Osteoblast (primary cell): ENCODE measurements at regions not wholly inside any gene's neighbourhood (a gene's known extent, or its start where the extent isn't known, plus 50 kb on each side); places are given as distances from the start of the nearest gene placed in this dataset.
A peak's percentile ranks its signal among the peaks of the same experiment; 100 is the strongest.
"Not testable (repeated sequence)": the region's sequence is repeated elsewhere in the genome, so short reads cannot be mapped to it uniquely, and the experiment has no call there.

ENCODE experiments used
- DNase-seq: peaks from one replicate; pipeline ENCODE4 v3.0.0; 2011; ENCODE audit warnings: low spot score, mixed read lengths; ENCODE audit not compliant: insufficient read length; ENCODE audit errors: missing footprints
- H2AFZ ChIP-seq: 2 replicates; pipeline ENCODE4 v1.6.0; 2011; ENCODE audit warnings: mild to moderate bottlenecking, low read length
- H3K27ac ChIP-seq: 2 replicates; pipeline ENCODE4 v1.5.1; 2011; ENCODE audit warnings: mild to moderate bottlenecking, low read depth, low read length, moderate library complexity
- H3K27me3 ChIP-seq: 2 replicates; pipeline ENCODE4 v1.6.0; 2012; ENCODE audit warnings: mild to moderate bottlenecking, control low read depth, inconsistent platforms, low read length, moderate library complexity; ENCODE audit not compliant: insufficient read depth
- H3K36me3 ChIP-seq: 2 replicates; pipeline ENCODE4 v1.5.1; 2011; ENCODE audit warnings: mild to moderate bottlenecking, low read length, control low read depth, moderate library complexity; ENCODE audit not compliant: insufficient read depth
- H3K4me1 ChIP-seq: 2 replicates; pipeline ENCODE4 v1.5.1; 2011; ENCODE audit warnings: mild to moderate bottlenecking, low read length, control low read depth, moderate library complexity; ENCODE audit not compliant: insufficient read depth
- H3K4me2 ChIP-seq: 2 replicates; pipeline ENCODE4 v1.6.0; 2011; ENCODE audit warnings: mild to moderate bottlenecking, low read length; ENCODE audit not compliant: insufficient read depth
- H3K4me3 ChIP-seq: fragments of 200-600 bp; sonication (generic); 3 replicates; pipeline ENCODE4 v1.5.1; 2012; ENCODE audit warnings: mild to moderate bottlenecking, low read length, inconsistent platforms; ENCODE audit not compliant: insufficient read depth
- H3K79me2 ChIP-seq: 2 replicates; pipeline ENCODE4 v1.6.0; 2012; ENCODE audit warnings: mild to moderate bottlenecking, low read length, control low read depth, inconsistent platforms; ENCODE audit not compliant: insufficient read depth
- H3K9me3 ChIP-seq: 2 replicates; pipeline ENCODE4 v1.5.1; 2011; ENCODE audit warnings: low read depth, low read length, control low read depth
- H4K20me1 ChIP-seq: 2 replicates; pipeline ENCODE4 v1.6.0; 2012; ENCODE audit warnings: mild to moderate bottlenecking, low read length, control low read depth; ENCODE audit not compliant: insufficient read depth

DNA sequence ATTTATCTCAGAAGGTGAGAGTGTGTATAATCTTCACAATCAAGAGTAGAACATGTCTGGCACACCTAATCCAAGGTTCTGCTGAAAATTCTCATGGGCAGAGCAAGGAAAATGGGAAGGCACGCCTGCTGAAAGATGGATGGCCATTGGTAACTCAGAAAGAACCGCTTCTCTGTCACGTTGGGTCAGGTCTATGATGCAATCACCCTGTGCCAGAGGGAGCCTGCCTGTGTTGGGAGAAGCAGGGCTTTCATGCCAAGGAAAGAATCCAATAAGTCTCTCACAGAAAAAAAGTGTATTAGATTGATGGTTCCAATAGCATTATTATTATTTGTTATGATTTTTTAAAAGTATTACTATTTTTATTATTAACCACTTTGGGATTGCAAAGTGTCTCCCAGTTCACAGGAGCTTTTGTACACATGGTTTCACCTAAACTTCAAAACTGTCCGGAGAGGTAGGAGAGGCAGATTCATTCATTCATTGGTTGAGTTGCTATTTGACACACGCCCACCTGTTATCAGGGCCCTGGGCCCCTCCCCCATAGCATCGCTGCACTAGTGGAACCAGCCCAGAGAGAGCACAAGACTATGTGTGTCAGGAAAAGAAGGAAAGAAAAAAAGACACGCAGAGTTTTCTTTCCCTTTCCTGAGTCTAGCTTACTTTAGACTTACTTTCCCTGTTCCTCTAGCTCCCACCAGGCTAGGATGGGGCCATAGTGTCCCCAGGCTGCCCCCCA lies 324.6 kb downstream of the BCL2L11 start:
- not testable (repeated sequence) for DNase-seq, H3K4me3 ChIP-seq, H4K20me1 ChIP-seq, H3K9me3 ChIP-seq, H2AFZ ChIP-seq, H3K27ac ChIP-seq, H3K4me1 ChIP-seq, H3K4me2 ChIP-seq, H3K36me3 ChIP-seq, H3K27me3 ChIP-seq
- peaks cover 11% of the 10 kb centered on the region for H3K79me2 ChIP-seq

GRCh38 chr2:111445941-111446340 lies 325.2 kb downstream of the BCL2L11 start:
- H3K9me3 ChIP-seq, H2AFZ ChIP-seq, H3K27ac ChIP-seq, H3K36me3 ChIP-seq, H4K20me1 ChIP-seq, DNase-seq, H3K27me3 ChIP-seq, H3K4me2 ChIP-seq, H3K4me1 ChIP-seq, H3K4me3 ChIP-seq: not testable (repeated sequence)
- peaks cover 11% of the 10 kb centered on the region for H3K79me2 ChIP-seq

GRCh38 chr2:111447482-111447881 lies 326.8 kb downstream of the BCL2L11 start:
- H3K9me3 ChIP-seq, H3K27ac ChIP-seq, H3K27me3 ChIP-seq, H4K20me1 ChIP-seq, H3K36me3 ChIP-seq, DNase-seq, H2AFZ ChIP-seq, H3K79me2 ChIP-seq, H3K4me1 ChIP-seq, H3K4me3 ChIP-seq, H3K4me2 ChIP-seq: not testable (repeated sequence)

GRCh38 chr2:111448796-111449195 lies 328.1 kb downstream of the BCL2L11 start:
- not testable (repeated sequence) for H3K36me3 ChIP-seq, H3K27me3 ChIP-seq, H3K9me3 ChIP-seq, H3K4me1 ChIP-seq, H3K4me3 ChIP-seq, H3K4me2 ChIP-seq, H2AFZ ChIP-seq, H4K20me1 ChIP-seq, H3K27ac ChIP-seq, DNase-seq, H3K79me2 ChIP-seq

DNA sequence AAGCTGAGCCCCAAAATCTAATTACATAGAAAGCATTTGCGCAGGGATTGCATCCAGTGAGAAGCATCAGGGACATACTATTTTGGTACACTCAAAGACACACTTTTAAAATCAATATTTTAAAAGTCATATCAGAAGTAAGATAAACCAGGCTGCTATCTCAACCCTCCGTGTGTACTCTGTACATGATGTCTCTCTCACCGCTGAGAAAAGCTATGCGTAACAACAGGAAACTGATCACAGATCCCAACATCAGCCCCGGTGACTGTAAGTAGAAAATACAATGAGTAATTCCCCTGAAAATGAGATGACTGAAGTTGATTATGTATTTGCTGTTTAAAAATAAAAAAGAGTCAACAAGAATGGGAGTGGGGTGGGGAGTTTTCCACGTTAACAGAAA lies 329.8 kb downstream of the BCL2L11 start:
- not testable (repeated sequence) for H3K4me1 ChIP-seq, H2AFZ ChIP-seq, H3K27ac ChIP-seq, DNase-seq, H3K9me3 ChIP-seq, H3K27me3 ChIP-seq, H3K4me2 ChIP-seq, H4K20me1 ChIP-seq, H3K4me3 ChIP-seq, H3K36me3 ChIP-seq
- H3K79me2 ChIP-seq: peaks cover 14% of the 10 kb centered on the region

DNA sequence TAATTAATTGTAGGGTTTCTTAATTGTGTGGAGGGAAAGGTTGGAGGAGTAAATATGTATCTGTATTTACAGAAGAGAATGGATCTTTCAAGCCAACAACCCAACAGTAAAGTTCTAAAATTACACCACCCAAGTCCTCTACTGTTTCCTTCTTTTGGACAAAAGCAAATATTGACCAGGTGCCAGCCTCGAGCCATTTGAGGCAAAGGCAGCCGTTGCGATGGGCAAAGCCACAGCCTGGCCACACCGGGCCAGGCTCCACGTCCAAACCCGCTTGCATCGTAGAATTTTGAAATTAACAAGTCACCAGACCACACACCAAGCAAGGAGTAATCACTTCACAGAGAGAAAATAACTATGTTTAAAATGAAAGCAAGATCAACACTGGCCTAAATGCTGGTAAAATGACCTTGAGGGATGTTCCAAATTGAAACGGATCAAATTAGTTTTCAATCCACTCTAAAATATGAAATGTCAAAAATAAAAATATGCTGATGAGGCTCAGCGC lies 331.0 kb downstream of the BCL2L11 start:
- peak overlapping the region; percentile 43 for H3K4me3 ChIP-seq
- H3K27ac ChIP-seq: peak overlapping the region; percentile 68
- DNase-seq: not testable (repeated sequence)

GRCh38 chr2:111452208-111452607 lies 331.5 kb downstream of the BCL2L11 start:
- not testable (repeated sequence) for H3K36me3 ChIP-seq, DNase-seq, H3K4me1 ChIP-seq, H2AFZ ChIP-seq, H3K27me3 ChIP-seq, H3K9me3 ChIP-seq, H4K20me1 ChIP-seq
- peak overlapping the region; percentile 43 for H3K4me3 ChIP-seq
- H3K4me2 ChIP-seq: peak overlapping the region; percentile 72
- peak overlapping the region; percentile 68 for H3K27ac ChIP-seq
- peaks cover 19% of the 10 kb centered on the region for H3K79me2 ChIP-seq

More for the DNA sequence above, 331.0 kb downstream of the BCL2L11 start:
- not testable (repeated sequence) for H4K20me1 ChIP-seq, H3K36me3 ChIP-seq, H2AFZ ChIP-seq, H3K9me3 ChIP-seq, H3K27me3 ChIP-seq, H3K4me1 ChIP-seq
- H3K4me2 ChIP-seq: peak overlapping the region; percentile 72
- peaks cover 17% of the 10 kb centered on the region for H3K79me2 ChIP-seq

GRCh38 chr2:111453308-111453707 lies 332.6 kb downstream of the BCL2L11 start:
- not testable (repeated sequence) for H3K36me3 ChIP-seq, H3K4me2 ChIP-seq, H4K20me1 ChIP-seq, H2AFZ ChIP-seq, DNase-seq, H3K9me3 ChIP-seq, H3K4me1 ChIP-seq, H3K4me3 ChIP-seq, H3K27me3 ChIP-seq, H3K27ac ChIP-seq
- H3K79me2 ChIP-seq: peaks cover 26% of the 10 kb centered on the region

GRCh38 chr2:111453816-111454215 lies 333.1 kb downstream of the BCL2L11 start:
- not testable (repeated sequence) for H3K9me3 ChIP-seq, H3K27ac ChIP-seq, H3K4me3 ChIP-seq, H3K4me1 ChIP-seq, H3K4me2 ChIP-seq, H4K20me1 ChIP-seq, H3K27me3 ChIP-seq, H2AFZ ChIP-seq, DNase-seq, H3K36me3 ChIP-seq
- H3K79me2 ChIP-seq: peaks cover 30% of the 10 kb centered on the region
